Kidney capillary endothelial cell (primary cell): ENCODE measurements at regions not wholly inside any gene's neighbourhood (a gene's known extent, or its start where the extent isn't known, plus 50 kb on each side); places are given as distances from the start of the nearest gene placed in this dataset.
A peak's percentile ranks its signal among the peaks of the same experiment; 100 is the strongest.

Experiments used
- DNase-seq: peaks from one replicate; pipeline ENCODE4 v3.0.0-alpha.2; 2018; ENCODE audit warnings: low spot score

DNA sequence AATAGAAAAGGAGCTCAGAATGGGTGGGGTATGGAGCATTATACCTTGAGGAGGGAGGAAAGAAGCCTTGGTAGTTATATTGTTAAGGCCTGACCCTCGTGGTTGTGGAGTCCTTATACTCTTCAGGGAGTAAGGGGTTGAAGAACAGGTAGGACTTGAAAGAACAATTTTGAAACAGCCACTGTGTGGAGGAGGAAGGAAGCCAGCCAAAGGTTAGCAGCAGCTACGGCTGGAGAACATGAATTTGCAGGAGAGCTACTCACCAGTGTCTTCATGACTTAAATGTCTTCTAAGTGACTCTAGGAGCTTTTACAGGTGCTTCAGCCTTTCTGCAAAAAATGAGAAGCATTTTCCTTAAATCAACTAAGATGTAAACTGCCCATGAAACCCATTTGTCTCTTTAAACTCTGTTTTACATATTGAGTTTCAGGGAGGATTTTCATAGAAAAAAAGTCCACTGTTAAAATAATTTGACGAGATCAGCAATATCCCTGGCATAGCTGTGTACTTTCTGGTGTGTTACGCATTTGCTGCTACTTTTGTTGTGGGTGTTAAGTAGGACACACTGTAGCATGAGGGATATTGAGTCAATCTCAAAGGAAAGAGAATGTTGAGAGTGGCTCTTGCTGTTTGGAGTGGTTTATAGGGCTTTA, 110.6 kb upstream of the ELL2 start:
- DNase-seq = no peak

DNA sequence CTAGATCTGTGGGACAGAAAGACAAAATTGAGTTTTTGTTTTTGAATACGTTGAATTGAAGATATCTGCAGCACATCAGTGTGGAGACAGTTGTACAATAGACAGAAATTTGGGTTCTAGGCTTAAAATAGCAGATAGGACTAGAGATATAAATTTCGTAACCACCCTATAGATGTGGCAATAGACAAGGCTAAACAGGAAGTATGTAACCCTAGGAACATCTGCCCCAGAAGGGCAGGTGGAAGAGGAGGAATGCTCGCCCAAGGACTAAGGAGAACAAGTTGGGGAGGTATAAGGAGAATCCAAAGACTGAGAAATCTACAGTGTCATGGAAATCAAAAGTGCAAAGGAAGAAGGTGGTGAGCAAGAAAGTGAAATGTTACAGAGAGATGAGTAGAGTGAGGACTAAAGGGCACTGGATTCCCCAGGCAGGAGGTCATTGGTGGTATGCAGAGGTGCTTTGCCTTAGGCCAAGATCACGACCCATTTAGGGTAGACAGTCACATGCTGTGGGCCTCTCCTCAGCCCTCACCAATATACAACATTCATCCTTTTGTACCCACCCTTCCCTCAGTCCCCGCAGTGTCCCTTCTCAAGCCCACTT, 109.1 kb upstream of the ELL2 start:
- DNase-seq = no peak

DNA sequence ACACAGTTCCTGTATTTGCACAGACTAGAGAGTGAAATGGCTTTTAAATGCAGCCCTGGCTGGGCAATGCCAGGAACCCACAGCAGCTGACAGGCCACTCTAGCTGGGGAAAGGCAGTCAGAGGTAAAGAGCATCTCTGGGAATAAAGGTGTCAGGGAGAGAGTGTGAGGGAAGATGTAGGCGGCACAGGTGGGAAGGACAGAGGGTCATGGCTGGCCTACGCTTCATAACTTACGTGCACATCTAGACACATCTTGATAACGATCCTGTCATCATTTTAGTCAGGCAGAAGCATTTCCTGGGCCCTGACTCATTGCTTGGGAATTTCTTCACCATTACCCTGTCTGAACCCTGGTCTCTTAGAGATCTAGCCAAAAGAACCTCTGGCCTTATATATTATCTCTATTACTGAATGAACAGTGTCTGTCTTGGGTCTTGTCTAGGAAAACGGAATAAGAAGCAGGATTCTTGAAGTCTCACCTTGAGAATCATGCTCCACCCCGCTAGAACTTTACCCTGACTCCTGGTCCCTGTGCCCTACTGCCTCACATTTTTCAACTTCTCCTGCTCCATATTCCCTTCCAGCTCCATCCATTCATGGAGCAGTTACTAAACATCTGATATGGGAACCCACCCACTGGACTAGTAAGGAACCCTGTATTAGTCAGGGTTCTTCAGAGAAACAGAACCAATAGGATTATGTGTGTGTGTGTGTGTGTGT, 106.4 kb upstream of the ELL2 start:
- peak; percentile 97 for DNase-seq

DNA sequence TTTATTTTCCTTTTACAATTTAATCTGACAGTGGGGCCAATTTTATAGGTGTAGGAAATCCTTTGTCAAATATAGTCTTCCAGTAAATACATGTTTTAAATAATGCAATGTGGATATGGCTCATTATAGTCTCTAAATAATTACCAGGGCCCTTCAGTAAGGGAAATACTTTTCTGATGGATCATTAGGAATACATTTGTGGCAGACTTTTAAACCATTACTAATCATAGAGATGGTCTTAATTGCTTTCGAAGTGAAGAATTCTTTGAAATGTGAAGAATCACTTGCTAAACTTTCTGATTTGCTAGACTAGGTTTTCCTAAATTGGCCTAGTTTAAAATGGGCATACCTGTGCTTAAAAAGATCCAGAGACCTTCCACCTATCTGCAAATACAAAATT, 105.6 kb upstream of the ELL2 start:
- DNase-seq = no peak

DNA sequence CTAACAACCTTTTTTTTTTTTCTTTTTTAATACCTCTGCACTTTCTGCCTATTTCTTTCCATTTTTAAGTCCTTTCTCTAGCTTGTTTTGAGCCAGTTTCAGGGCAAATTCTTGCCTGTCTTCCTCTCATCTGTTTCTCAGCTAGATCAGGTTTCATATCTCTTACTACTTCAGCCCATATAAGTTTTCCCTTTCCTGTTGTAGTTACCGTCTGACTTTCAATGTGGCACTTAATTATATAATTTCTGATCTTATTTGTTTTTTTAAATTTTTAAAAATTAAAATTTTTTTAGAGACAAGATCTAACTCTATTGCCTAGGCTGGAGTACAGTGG, 104.7 kb upstream of the ELL2 start:
- DNase-seq = no peak

DNA sequence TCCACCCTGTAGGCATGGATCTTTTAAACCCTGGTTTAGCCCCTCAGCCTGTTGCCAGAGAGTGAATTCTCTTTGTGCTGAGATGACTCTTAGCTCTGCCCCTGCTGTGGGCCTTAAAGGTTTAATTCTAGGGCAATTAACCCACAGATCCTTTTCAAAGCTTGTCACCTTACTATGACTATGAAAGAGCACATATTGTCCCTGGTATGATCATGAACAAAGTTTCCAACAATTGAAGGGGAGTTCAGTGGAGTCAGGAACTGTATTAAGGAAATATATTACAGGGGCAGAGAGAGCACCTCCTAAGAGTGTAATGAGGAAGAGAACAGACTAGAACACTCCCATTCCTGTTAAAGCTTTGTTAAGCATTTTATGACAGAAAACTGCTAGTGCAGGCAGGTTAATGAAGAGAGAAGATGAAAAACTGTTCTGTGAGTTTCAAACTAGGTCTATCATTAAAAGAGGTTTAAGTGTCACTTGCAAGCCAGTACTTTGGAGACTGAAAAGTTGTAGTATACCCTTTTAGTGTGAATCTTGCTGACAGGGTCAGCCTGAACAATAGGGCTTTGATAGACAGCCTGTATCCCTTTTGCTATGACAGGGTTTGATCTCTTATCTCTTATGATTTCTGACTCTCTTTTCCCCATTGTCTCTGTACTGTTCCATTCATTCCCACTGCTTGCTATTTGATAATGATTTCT, 104.2 kb upstream of the ELL2 start:
- no peak for DNase-seq

DNA sequence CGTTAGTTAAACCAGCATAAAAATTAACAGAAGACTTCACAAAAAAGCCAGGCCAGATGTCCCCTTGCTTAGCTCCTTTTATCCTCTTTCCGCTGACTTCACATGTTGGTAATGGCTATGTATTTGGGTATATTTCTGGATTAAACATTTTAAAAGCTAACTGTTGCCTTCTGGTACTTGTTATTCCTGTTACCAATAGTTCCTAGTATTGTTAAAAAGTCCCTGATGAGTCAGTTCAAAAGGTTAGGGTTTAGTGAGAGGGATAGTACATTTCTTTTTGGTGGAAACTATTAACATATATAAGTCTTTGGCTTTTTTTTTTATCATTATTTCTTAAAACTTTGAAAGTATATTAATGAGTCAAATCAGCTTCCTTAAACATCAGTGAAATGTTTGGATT, 103.2 kb upstream of the ELL2 start:
- no peak for DNase-seq

DNA sequence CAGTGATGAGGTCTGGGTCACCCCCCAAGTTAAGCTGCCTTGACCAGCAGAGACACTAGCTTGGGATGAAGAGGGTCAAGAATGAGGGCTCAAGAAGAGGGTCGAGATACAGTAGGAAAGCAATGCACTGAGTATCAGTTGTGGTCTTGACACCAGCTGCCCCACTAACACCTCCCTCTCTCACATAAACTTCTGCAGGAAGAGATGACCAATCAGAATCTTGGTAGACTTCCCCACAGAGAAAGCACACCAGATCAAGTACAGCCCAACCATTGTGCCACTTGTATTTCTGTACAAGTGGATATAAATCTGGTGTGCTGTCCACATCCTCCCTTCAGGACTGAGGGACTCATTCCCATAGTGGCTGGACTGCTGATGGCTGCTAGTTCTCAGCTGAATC, 101.2 kb upstream of the ELL2 start:
- no peak for DNase-seq

DNA sequence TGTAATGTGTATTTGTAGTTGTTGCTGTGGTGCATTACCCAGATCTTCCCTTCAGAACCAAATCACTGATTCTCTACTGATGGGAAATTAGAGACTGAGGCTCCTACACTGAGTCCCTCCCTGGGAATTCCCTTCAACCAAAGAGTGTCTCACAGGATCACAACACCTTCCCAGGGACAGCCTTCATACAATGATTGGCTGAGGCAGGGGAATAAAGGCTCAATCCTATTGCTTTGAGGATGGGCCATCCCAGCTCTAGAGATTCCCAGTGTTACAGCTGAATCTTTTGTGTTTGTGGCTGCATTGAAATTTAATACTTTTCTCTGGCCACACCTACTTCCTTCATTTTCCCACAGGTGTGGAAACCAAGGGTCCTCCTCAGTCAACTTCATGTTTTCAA, 96.4 kb upstream of the ELL2 start:
- DNase-seq = no peak

DNA sequence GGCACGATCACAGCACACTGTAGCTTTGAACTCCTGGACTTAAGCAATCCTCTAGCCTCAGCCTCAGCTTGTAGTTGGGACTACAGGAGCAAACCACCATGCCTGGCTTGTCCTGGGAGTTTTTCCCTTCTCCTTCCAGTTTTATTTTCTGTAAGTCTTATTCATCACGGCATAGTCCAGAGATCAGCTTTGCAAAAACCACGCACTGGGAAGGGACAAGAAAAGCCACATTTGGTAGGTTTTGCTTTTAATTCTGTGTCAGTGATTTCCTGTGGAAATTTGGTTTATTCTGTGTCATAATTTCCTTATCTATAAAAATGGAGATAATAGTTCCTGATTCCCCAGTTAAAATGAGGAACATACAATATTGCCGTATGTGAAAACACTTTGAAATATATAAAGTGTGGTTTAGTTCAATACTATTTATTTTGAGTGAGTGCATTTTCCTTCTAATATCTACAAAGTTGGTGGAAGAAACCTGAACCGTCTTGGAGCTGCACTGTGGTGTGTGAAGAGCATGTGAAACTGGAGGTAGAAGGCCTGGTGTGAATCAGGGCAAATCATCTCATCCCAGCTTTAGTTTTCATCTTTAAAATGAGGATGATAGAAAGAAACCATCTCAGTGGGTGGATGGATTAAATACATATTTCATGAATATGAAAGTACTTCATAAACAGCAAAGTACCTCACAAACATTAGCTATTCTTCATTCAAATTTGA, 92.8 kb upstream of the ELL2 start:
- DNase-seq = no peak

DNA sequence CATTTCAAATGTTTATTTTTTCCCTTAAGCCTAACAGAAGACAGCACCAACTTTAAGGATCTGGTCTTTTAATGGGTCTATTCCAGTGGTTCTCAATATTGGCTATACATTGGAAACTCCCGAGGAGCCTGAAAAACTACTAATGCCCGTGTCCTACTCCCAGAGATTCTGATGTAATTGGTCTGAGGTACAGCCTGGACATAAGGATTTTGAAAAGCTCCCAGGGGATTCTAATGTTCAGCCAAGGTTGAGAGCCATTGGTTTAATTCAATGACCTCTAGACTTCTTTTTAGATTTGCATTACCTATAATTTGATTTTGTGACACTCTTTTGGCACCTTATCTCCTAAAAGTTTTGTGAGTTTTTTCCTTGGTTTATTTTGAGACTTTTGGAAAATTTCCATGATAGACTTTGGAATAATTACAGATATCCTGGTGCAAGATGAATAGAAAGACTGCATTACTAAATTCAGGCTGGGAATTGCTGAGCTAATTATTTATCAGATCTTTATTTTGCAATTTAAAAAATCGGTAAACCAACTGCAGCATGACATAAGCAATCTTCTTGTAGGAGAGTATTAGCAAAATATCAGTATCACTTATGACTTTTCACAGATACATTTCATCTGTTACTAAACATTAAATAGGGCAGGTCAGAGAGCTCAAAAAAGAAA, 91.5 kb upstream of the ELL2 start:
- DNase-seq = no peak

DNA sequence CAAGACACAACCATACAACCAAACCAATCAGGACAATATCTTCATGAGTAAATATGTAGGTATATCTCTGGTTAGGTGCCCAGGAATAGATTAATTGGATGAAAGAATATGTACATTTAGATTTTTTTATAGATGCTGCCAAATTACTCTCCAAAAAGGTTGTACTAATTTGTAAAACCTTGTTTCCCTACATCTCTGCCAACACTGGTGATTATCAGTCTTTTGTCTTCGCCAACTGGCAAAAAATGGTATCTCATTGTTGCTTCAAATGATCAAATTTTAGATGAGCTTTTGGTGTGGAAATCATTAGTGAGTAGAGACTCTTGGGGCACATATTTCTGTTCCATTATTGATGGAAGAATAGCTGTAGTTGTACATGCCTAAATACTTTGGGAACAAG, 90.7 kb upstream of the ELL2 start:
- DNase-seq = no peak

DNA sequence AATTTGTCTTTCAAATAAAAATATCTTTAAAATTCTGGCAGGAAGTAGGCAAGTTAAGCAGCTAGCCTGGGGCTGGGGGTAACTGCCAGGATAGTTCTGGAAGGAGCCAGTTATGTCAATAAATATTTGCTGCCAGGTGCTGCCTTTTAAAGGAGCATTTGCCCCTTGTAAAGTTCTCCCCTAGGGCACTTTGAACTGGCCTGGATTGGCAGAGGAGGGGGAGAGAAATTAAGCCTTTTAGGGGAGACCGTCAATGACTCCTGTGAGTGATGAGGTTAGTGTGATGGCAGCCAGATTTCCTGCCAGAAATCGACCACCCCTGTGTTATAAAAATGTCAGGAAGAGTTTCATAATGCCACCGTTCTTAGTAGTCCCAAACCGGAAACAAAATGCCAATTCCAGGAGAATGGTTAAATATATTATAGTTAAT, 89.8 kb upstream of the ELL2 start:
- no peak for DNase-seq

DNA sequence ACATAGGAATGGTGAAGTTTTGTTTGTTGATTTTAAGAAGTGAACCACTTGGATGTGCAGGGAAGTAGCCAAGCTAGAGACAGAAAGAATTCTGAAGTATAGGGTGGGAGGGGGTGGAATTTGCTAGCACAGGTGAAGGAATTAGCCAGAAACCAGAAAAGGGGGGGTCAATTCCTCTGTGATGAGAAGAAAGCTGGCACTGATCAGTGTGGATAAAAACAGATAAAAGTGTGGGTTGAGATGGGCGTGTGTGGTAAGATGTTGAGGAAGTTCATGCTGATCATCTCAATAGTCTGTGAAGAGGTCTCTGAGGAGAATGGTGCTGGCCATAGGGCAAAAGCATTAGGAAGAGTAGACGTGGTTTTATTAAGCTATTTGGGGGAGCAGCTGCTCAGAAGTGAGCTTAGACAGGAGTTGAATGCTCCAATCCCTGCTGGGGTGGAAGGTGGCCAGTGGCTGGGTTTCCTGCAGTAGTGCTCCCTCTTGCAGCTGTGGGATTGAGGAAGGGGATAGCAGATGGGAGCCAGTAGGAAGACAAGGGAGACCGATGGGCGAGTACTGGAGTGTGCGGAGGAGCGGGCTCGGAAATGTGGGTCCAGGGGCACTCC, 88.7 kb upstream of the ELL2 start:
- no peak for DNase-seq

DNA sequence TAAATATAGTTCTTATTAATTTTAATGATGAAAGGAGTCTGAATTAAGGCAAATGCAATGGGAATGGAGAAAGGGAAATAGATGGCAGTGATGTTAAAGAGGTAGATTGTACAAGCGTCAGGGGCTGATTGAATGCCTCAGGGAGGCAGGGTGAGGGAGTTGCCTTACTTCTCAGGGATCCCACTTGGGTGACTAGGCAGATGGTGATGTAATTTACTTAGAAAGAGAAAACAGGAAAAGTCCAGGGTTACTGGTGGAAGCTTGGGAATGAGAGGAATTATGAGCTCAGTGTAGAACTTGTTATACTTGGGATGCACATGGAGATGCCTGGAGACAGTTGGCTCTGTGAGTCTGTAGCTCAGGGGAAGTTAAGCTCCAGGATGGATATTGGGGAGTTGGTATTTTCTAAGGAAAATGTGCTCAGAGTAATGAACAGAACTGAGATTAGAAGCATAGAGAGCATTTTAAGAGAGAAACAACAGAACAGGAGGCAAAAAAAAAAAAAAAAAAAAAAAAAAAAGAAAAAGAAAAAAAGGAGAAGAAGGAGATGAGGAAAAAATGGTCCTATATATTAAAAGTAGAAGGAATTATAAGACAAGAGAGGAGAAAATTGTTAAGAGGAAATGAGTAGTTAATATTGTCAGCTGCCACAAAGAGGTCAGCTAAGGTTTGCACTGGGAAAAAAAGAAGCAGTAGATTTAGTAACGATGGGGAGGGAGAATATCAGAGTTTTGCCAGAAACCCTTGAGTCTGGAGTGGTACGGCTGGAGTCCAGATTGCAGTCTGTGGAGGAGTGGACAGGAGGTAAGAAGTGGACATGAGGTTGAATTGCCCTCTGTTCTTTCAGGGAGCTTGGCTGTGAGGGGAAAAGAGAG, 88.0 kb upstream of the ELL2 start:
- peak; percentile 47 for DNase-seq

DNA sequence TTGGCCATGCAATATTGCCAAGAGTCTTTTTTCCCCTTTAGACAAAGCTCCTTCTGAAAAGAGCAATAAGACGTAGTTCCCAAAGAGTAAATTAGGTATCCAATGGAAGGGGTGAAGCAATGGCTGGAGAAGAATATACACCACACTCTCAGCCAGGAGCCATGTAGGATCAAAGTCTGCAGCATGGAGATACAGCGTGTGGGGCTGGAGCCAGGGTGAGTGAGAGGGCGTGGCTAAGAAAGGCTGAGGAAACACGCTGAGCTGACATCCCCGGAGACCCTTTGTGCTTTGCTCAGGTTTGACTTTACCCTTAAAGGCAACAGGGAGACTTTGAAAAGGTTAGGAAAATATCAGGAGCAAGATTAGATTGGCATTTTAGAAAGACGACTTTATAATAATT, 87.1 kb upstream of the ELL2 start:
- no peak for DNase-seq

DNA sequence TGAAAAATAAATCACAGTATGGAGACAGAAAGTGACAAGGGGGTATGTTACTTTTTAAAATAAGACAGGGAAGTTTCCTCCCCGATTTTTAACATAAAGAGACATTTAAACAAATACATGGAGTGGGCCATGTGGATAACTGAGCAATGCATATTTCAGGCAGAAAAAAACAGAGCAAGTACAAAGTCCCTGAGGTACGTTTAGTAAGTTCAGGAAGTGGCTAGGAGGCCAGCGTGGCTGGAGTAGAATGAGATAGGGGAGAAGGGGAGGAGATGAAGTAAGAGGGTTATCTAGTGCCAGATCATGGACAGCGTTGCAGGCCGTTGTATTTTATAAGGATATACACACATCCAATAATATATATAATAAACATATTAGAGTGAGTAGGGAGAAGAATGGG, 84.2 kb upstream of the ELL2 start:
- no peak for DNase-seq

DNA sequence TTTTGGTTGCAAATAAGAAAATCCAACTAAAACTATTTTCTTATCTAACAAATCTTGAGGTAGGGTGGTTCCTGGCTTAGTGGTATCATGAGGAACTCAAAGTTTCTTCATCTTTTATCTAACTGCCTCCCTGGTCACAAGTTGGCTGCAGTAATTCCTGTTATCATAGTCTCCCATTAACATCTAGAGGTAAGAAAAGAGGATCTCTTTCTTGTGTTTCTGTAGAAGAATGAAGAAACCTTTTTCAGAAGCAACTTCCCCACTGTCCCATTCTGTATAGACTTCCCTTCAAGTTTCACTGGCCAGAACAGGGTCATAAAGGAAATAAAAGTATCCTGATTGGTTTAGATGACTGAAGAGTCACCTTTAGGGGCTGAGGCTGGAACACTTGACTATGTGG, 81.8 kb upstream of the ELL2 start:
- no peak for DNase-seq

DNA sequence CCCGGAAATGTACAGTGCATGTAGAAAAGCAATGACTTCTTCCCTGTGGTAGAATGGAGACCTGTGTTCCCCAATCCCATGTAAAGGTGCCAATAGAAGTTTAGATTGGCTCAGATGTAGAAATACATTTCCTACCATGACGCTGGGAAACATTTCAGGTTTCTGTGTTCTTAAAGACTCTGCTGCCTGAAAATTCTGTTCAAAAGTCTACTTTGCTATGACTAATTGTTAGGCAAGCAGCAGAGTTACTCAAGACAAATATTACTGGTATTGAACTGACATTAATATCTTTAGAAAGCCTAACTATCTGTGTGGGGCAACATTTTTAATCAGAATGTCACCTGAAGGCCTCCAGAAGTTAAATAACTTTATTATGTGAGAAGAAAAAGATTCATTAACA, 75.5 kb upstream of the ELL2 start:
- DNase-seq = no peak

DNA sequence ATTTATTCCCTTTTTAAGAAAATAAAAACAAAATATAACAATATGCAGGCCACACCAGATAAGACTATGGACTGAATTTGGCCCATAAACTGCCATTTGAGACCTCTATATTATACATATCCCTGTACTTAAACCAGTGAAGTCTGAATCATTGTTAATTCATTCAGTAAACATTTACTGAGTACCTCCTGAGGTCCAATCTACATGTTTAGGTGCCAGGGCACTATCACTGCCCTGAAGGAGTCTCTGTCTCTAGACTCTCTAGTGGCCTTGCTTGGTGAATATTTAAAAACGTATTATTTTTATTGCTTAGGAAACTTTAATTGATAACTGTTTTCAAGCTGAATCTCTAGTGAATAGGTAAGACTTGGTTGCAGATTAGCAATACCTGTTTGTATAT, 74.7 kb upstream of the ELL2 start:
- no peak for DNase-seq

DNA sequence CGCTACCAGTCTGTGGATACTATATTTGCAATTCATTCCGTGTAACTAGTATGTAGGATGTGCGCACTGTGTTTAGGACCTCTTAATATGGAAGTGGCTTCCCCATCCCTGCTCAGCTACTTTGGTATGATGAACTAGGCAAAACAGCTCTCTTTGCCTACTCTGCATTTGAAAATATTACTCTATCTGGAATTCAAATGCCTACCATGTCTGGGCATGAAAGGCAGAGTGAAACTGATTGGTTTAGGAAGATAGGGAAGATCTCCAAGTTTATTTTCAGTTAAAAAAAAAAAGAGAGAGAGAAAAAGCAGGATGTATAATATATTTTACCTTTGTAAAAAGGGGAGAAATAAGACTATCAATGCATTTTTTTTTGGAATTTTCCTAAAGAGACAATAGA, 74.1 kb upstream of the ELL2 start:
- DNase-seq = no peak
